Small intestine (tissue), 7 donors: ENCODE measurements at regions not wholly inside any gene's neighbourhood (a gene's known extent, or its start where the extent isn't known, plus 50 kb on each side); places are given as distances from the start of the nearest gene placed in this dataset.

Experiments used
- DNase-seq, 2 donors: peaks; one replicate each; pipeline versions ENCODE4 v3.0.0 to v3.0.0-alpha.2; 2013
- FAIRE-seq: peaks from 2 replicates; lab custom pipeline; 2012; peaks lifted over from hg19 to GRCh38; lab: Jason Lieb, UNC
- H3K27ac ChIP-seq, 3 donors: one replicate each; pipeline ENCODE4 v1.5.1; 2013; ENCODE audit warnings: low read length in 2 of 3, mild to moderate bottlenecking in 2 of 3, control low read depth in 1 of 3, inconsistent platforms in 1 of 3, low read depth in 1 of 3, moderate library complexity in 1 of 3
- H3K27me3 ChIP-seq, 3 donors: one replicate each; pipeline ENCODE4 v1.6.1; 2013; ENCODE audit warnings: low read length in 3 of 3, inconsistent platforms in 1 of 3; ENCODE audit not compliant: control insufficient read depth in 3 of 3, insufficient read depth in 3 of 3
- H3K36me3 ChIP-seq, 3 donors: one replicate each; pipeline ENCODE4 v1.6.1; 2013; ENCODE audit warnings: low read length in 3 of 3, inconsistent platforms in 1 of 3, low read depth in 1 of 3, mild to moderate bottlenecking in 1 of 3, moderate library complexity in 1 of 3; ENCODE audit not compliant: control insufficient read depth in 3 of 3, insufficient read depth in 2 of 3
- H3K4me1 ChIP-seq, 3 donors: one replicate each; pipeline ENCODE4 v1.6.1; 2013; ENCODE audit warnings: low read length in 2 of 3, inconsistent platforms in 1 of 3, low read depth in 1 of 3, mild to moderate bottlenecking in 1 of 3, moderate library complexity in 1 of 3; ENCODE audit not compliant: control insufficient read depth in 3 of 3, insufficient read depth in 2 of 3
- H3K4me3 ChIP-seq, 3 donors: one replicate each; pipeline ENCODE4 v1.5.1; 2013; ENCODE audit warnings: low read length in 3 of 3, control low read depth in 1 of 3, inconsistent platforms in 1 of 3, low read depth in 1 of 3, mild to moderate bottlenecking in 1 of 3, moderate library complexity in 1 of 3
- H3K9me3 ChIP-seq, 2 donors: one replicate each; pipeline ENCODE4 v1.6.1; 2013; ENCODE audit warnings: low read depth in 1 of 2, low read length in 1 of 2; ENCODE audit not compliant: control insufficient read depth in 2 of 2, insufficient read depth in 1 of 2
- WGBS, 3 donors: extraction: QIAGEN DNeasy Blood & Tissue Kit; methylation state at CpG; one replicate each; pipeline ENCODE4 v1.1.7; 2013; 5-methylcytosine and 5-hydroxymethylcytosine counted together
- donor health status: healthy with polysubstance abuse.
- donor health status: control.
- donor health status: control.
- donor health status: Bipolar disorder and iron deficiency.
- donor health status: healthy.

- H3K27ac ChIP-seq: no peak overlapping the region
- no peak overlapping the region for H3K4me3 ChIP-seq
- H3K36me3 ChIP-seq: no peaks in the 10 kb centered on the region
- WGBS, 3 donors: 73 to 96% (median 93%) methylated on average over 4 of the region's 4 CpGs
- DNase-seq (no peak), FAIRE-seq (no peak)
- no peaks in the 10 kb centered on the region for H3K27me3 ChIP-seq
- H3K4me1 ChIP-seq: no peaks in the 10 kb centered on the region
- no peaks in the 10 kb centered on the region for H3K9me3 ChIP-seq
Observed at GRCh38 chr17:55572139-55572538, 60.9 kb upstream of the SMIM36 start.

- WGBS, 3 donors: 83 to 94% (median 94%) methylated on average over 2 of the region's 2 CpGs
- FAIRE-seq: no peak
Observed at GRCh38 chr17:55571095-55571494, 59.8 kb upstream of the SMIM36 start.

GRCh38 chr17:55570391-55570790 is 59.1 kb upstream of the SMIM36 start:
- H3K27ac ChIP-seq: no peak overlapping the region
- no peaks in the 10 kb centered on the region for H3K36me3 ChIP-seq
- H3K9me3 ChIP-seq: no peaks in the 10 kb centered on the region
- 80 to 91% (median 90%) methylated on average over 6 of the region's 6 CpGs for WGBS, 3 donors
- FAIRE-seq: no peak
- H3K4me1 ChIP-seq: no peaks in the 10 kb centered on the region
- no peaks in the 10 kb centered on the region for H3K27me3 ChIP-seq
- DNase-seq: no peak
- H3K4me3 ChIP-seq: no peak overlapping the region

More at GRCh38 chr17:55571095-55571494, 59.8 kb upstream of the SMIM36 start:
- Histone ChIP-seq H3K27me3 (no peaks in the 10 kb centered on the region), H3K4me3 (no peak overlapping the region), H3K36me3 (no peaks in the 10 kb centered on the region), H3K4me1 (no peaks in the 10 kb centered on the region), H3K27ac (no peak overlapping the region), H3K9me3 (no peaks in the 10 kb centered on the region)
- no peak for DNase-seq

GRCh38 chr17:55567240-55568214 is 56.3 kb upstream of the SMIM36 start:
- DNase-seq (no peak), FAIRE-seq (no peak)
- Histone ChIP-seq H3K27ac (no peak overlapping the region), H3K36me3 (no peaks in the 10 kb centered on the region), H3K27me3 (no peaks in the 10 kb centered on the region), H3K4me3 (no peak overlapping the region), H3K4me1 (no peaks in the 10 kb centered on the region), H3K9me3 (no peaks in the 10 kb centered on the region)
- 40 to 48% (median 46%) methylated on average over 6 of the region's 6 CpGs for WGBS, 3 donors

- no peak for DNase-seq
- 59 to 88% (median 86%) methylated on average over 2 of the region's 2 CpGs for WGBS, 3 donors
- H3K4me1 ChIP-seq: no peaks in the 10 kb centered on the region
- no peaks in the 10 kb centered on the region for H3K9me3 ChIP-seq
- no peak for FAIRE-seq
- H3K36me3 ChIP-seq: no peaks in the 10 kb centered on the region
- no peaks in the 10 kb centered on the region for H3K27me3 ChIP-seq
- no peak overlapping the region for H3K27ac ChIP-seq
- no peak overlapping the region for H3K4me3 ChIP-seq
Observed at GRCh38 chr17:55564081-55564480, 52.8 kb upstream of the SMIM36 start.

GRCh38 chr17:55563363-55563762 is 52.1 kb upstream of the SMIM36 start:
- 68 to 76% (median 70%) methylated on average over 1 of the region's 1 CpG for WGBS, 3 donors
- Histone ChIP-seq H3K36me3 (no peaks in the 10 kb centered on the region), H3K9me3 (no peaks in the 10 kb centered on the region), H3K4me3 (no peak overlapping the region), H3K27ac (no peak overlapping the region), H3K27me3 (no peaks in the 10 kb centered on the region), H3K4me1 (no peaks in the 10 kb centered on the region)
- no peak for FAIRE-seq
- no peak for DNase-seq

- Histone ChIP-seq H3K27me3 (no peaks in the 10 kb centered on the region), H3K4me1 (no peaks in the 10 kb centered on the region), H3K4me3 (no peak overlapping the region), H3K36me3 (no peaks in the 10 kb centered on the region), H3K9me3 (no peaks in the 10 kb centered on the region), H3K27ac (no peak overlapping the region)
- no peak for DNase-seq
- WGBS, 3 donors: 58 to 80% (median 68%) methylated on average over 4 of the region's 4 CpGs
- FAIRE-seq: no peak
Observed at GRCh38 chr17:55561973-55562495, 50.8 kb upstream of the SMIM36 start.

- 92 to 94% (median 93%) methylated on average over 26 of the region's 26 CpGs for WGBS, 3 donors
- H3K36me3 ChIP-seq: no peaks in the 10 kb centered on the region
- no peak for DNase-seq
Observed at GRCh38 chr17:55561316-55561972, 50.2 kb upstream of the SMIM36 start.

More at GRCh38 chr17:55561316-55561972, 50.2 kb upstream of the SMIM36 start:
- H3K27ac ChIP-seq: no peak overlapping the region
- H3K4me1 ChIP-seq: no peaks in the 10 kb centered on the region
- no peak overlapping the region for H3K4me3 ChIP-seq
- no peak for FAIRE-seq
- H3K9me3 ChIP-seq: no peaks in the 10 kb centered on the region
- no peaks in the 10 kb centered on the region for H3K27me3 ChIP-seq
